BJ (cell line): ENCODE measurements at regions not wholly inside any gene's neighbourhood (a gene's known extent, or its start where the extent isn't known, plus 50 kb on each side); places are given as distances from the start of the nearest gene placed in this dataset.
"Not testable (repeated sequence)": the region's sequence is repeated elsewhere in the genome, so short reads cannot be mapped to it uniquely, and the experiment has no call there.

ENCODE experiments used
- CTCF ChIA-PET: fragments of 350-600 bp; formaldehyde crosslinking; extraction: SDS; loops from one replicate; lab custom pipeline; 2021; ENCODE audit warnings: antibody characterized with exemption, inconsistent platforms; lab: Yijun Ruan, JAX
- POLR2A ChIA-PET: fragments of 300-600 bp; sonication (Branson Sonifier 250); formaldehyde crosslinking; extraction: SDS; loops from one replicate; lab custom pipeline; 2021; ENCODE audit warnings: antibody characterized with exemption; lab: Charles Lee
- DNase-seq: peaks from one replicate; pipeline ENCODE4 v3.0.0-alpha.2; 2011; ENCODE audit warnings: low read depth
- H3K27me3 ChIP-seq: 2 replicates; pipeline ENCODE4 v1.6.0; 2011; ENCODE audit warnings: low read length; ENCODE audit not compliant: control insufficient read depth, insufficient read depth
- H3K36me3 ChIP-seq: 2 replicates; pipeline ENCODE4 v1.5.1; 2011; ENCODE audit warnings: low read length; ENCODE audit not compliant: control insufficient read depth, insufficient read depth
- H3K4me3 ChIP-seq: 2 replicates; pipeline ENCODE4 v1.5.1; 2011; ENCODE audit warnings: low read depth, mild to moderate bottlenecking, control low read depth, low read length
- CTCF ChIP-seq: IDR thresholded peaks from 2 replicates; pipeline ENCODE4 v1.5.1; 2011; ENCODE audit warnings: low read depth, mild to moderate bottlenecking, control low read depth, inconsistent platforms, low read length, moderate library complexity; ENCODE audit not compliant: insufficient read depth

- Histone ChIP-seq H3K36me3 (no peaks in the 10 kb centered on the region), H3K4me3 (no peak overlapping the region), H3K27me3 (no peaks in the 10 kb centered on the region)
- ChIA-PET CTCF (interaction anchor here (1.0 kb wide), 1 partner anchor 12 kb away, joined by 3 read pairs; no protein-coding TSS in a partner anchor), POLR2A (no interaction called here)
- no peak for TF ChIP-seq CTCF
- DNase-seq: no peak
Observed at GRCh38 chr1:193394336-193394735, 207.9 kb upstream of the B3GALT2 start.

- TF ChIP-seq CTCF: no peak
- no peaks in the 10 kb centered on the region for H3K36me3 ChIP-seq
- ChIA-PET POLR2A (no interaction called here), CTCF (no interaction called here)
- H3K4me3 ChIP-seq: no peak overlapping the region
- H3K27me3 ChIP-seq: no peaks in the 10 kb centered on the region
- DNase-seq: no peak
Observed at GRCh38 chr1:193392686-193393085, 206.3 kb upstream of the B3GALT2 start.

- no peak for DNase-seq
- ChIA-PET CTCF (interaction anchor here (0.6 to 1.4 kb wide), 3 partner anchors 17 to 431 kb away, joined by 3 to 4 read pairs (median 3); no protein-coding TSS in a partner anchor), POLR2A (no interaction called here)
- TF ChIP-seq CTCF: no peak
- Histone ChIP-seq H3K27me3 (no peaks in the 10 kb centered on the region), H3K4me3 (no peak overlapping the region), H3K36me3 (no peaks in the 10 kb centered on the region)
Observed at GRCh38 chr1:193388683-193389082, 202.3 kb upstream of the B3GALT2 start.

GRCh38 chr1:193388165-193388564 lies 201.8 kb upstream of the B3GALT2 start:
- H3K36me3 ChIP-seq: no peaks in the 10 kb centered on the region
- no peak for TF ChIP-seq CTCF
- POLR2A ChIA-PET: no interaction called here
- no peak for DNase-seq
- no peaks in the 10 kb centered on the region for H3K27me3 ChIP-seq
- H3K4me3 ChIP-seq: no peak overlapping the region
- CTCF ChIA-PET: no interaction called here

- ChIA-PET POLR2A (no interaction called here), CTCF (no interaction called here)
- no peak for DNase-seq
- no peak for TF ChIP-seq CTCF
- H3K36me3 ChIP-seq: no peaks in the 10 kb centered on the region
- no peak overlapping the region for H3K4me3 ChIP-seq
- H3K27me3 ChIP-seq: no peaks in the 10 kb centered on the region
Observed at GRCh38 chr1:193387406-193387805, 201.0 kb upstream of the B3GALT2 start.

GRCh38 chr1:193378451-193378850 lies 192.0 kb upstream of the B3GALT2 start:
- CTCF ChIA-PET, POLR2A ChIA-PET, H3K27me3 ChIP-seq, H3K4me3 ChIP-seq, H3K36me3 ChIP-seq, DNase-seq: not testable (repeated sequence)
